ENCODE measurements at regions not wholly inside any gene's neighbourhood (a gene's known extent, or its start where the extent isn't known, plus 50 kb on each side); places are given as distances from the start of the nearest gene placed in this dataset.

GRCh38 chr12:23424685-23425084 is 524.8 kb downstream of the SOX5 start:
- Histone ChIP-seq H3K27me3 (ENCODE audit: control insufficient read depth, insufficient read depth, low read length) (no peaks in the 10 kb centered on the region), H3K4me2 (ENCODE audit: low read depth, low read length) (no peak overlapping the region), H4K8ac (ENCODE audit: low read depth in 2 of 2, low read length in 2 of 2) (no peak overlapping the region), H2BK120ac (ENCODE audit: low read depth, low read length) (no peak overlapping the region), H2AK5ac (ENCODE audit: low read depth, low read length) (no peak overlapping the region), H3K27ac (ENCODE audit: insufficient read depth, low read length) (no peak overlapping the region), H2BK15ac (ENCODE audit: low read depth, low read length) (no peak overlapping the region), H4K91ac (ENCODE audit: insufficient read depth, low read depth, low read length) (no peak overlapping the region), H3K14ac (replicated peaks; ENCODE audit: low read depth, low read length) (no peak overlapping the region), H3K4me1 (ENCODE audit: control insufficient read depth, insufficient read depth, low read length) (no peaks in the 10 kb centered on the region), H3K56ac (ENCODE audit: extremely low read depth, insufficient read depth, low read length) (no peak overlapping the region), H3K23ac (ENCODE audit: low read depth, low read length) (no peak overlapping the region), H4K20me1 (ENCODE audit: insufficient read depth, low read length) (no peaks in the 10 kb centered on the region), H2AFZ (replicated peaks; ENCODE audit: low read length, poor library complexity) (no peak overlapping the region), H4K5ac (ENCODE audit: low read depth, low read length) (no peak overlapping the region), H3K18ac (ENCODE audit: low read depth, low read length) (no peak overlapping the region), H3K9me3 (ENCODE audit: control insufficient read depth, insufficient read depth, low read length) (no peaks in the 10 kb centered on the region), H2BK5ac (ENCODE audit: low read depth, low read length, poor library complexity, severe bottlenecking) (no peak overlapping the region), H3K4me3 (ENCODE audit: insufficient read depth, low read depth, low read length) (no peak overlapping the region), H3K4ac (ENCODE audit: low read depth, low read length) (no peak overlapping the region), H3K9me1 (ENCODE audit: insufficient read depth, low read length) (no peaks in the 10 kb centered on the region), H3K9ac (ENCODE audit: low read depth, low read length) (no peak overlapping the region), H3K36me3 (ENCODE audit: control insufficient read depth, insufficient read depth, low read length) (no peaks in the 10 kb centered on the region), H2BK20ac (ENCODE audit: low read depth, low read length) (no peak overlapping the region), H2AK9ac (replicated peaks; ENCODE audit: low read depth, low read length, poor library complexity) (no peak overlapping the region), H3K79me1 (ENCODE audit: low read depth in 1 of 2, low read length in 2 of 2) (no peaks in the 10 kb centered on the region)
- dilution Hi-C loops (cut with HindIII; ENCODE audit: low sequenced_read_pairs, unreplicated experiment) (no loop called here), intact Hi-C loops (cut with micrococcal nuclease) (no loop called here), in situ Hi-C loops (cut with MboI; ENCODE audit: low sequenced_read_pairs) (no loop called here)
- ChIA-PET CTCF (no interaction called here), POLR2A (ENCODE audit: unreplicated experiment) (no interaction called here)
- WGBS, 2 experiments (ENCODE audit: extremely low coverage in 2 of 2, insufficient read length in 1 of 2), result 77% methylated on average over 6 of the region's 9 CpGs; no CpG with 5 or more reads in 1 of the 2 experiments
- ATAC-seq (ENCODE audit: low read depth) (no peak), DNase-seq (no peak)
- TF ChIP-seq POLR2A (IDR thresholded peaks at IDR 0.05; ENCODE audit: low read depth, low read length), result no peak
- TF ChIP-seq RCOR1 (IDR thresholded peaks at IDR 0.05; ENCODE audit: insufficient replicate concordance, low read length), result no peak
- no peak for TF ChIP-seq CEBPB (IDR thresholded peaks at IDR 0.05; ENCODE audit: low read depth, low read length)
- no peak for TF ChIP-seq FOS (IDR thresholded peaks at IDR 0.05; ENCODE audit: low read depth, low read length)
- no peak for TF ChIP-seq ELK1 (IDR thresholded peaks at IDR 0.05; ENCODE audit: borderline replicate concordance, low read depth, low read length)
- no peak for TF ChIP-seq MAFK (IDR thresholded peaks at IDR 0.05; ENCODE audit: low read depth, low read length)
- no peak for TF ChIP-seq BHLHE40 (IDR thresholded peaks at IDR 0.05; ENCODE audit: low read depth, low read length)
- no peak for TF ChIP-seq MAZ (IDR thresholded peaks at IDR 0.05; ENCODE audit: borderline replicate concordance, low read depth, low read length)
- TF ChIP-seq RFX5 (IDR thresholded peaks at IDR 0.05; ENCODE audit: low read depth, low read length), result no peak
- no peak for TF ChIP-seq CHD1 (IDR thresholded peaks at IDR 0.05; ENCODE audit: low read depth, low read length)
- no peak for TF ChIP-seq MXI1 (IDR thresholded peaks at IDR 0.05; ENCODE audit: borderline replicate concordance, low read depth, low read length)
- no peak for TF ChIP-seq SMC3 (IDR thresholded peaks at IDR 0.05; ENCODE audit: low read depth, low read length)
- TF ChIP-seq NFE2L2 (IDR thresholded peaks at IDR 0.05; ENCODE audit: low read depth, low read length), result no peak
- TF ChIP-seq USF2 (IDR thresholded peaks at IDR 0.05; ENCODE audit: low read depth, low read length), result no peak
- TF ChIP-seq CTCF (conservative IDR thresholded peaks at IDR 0.05; ENCODE audit: low read depth, low read length), result no peak
- TF ChIP-seq RAD21 (IDR thresholded peaks at IDR 0.05; ENCODE audit: low read length), result no peak
- no TSS peak for BruUV-seq (replicated peaks)
